ENCODE measurements at regions not wholly inside any gene's neighbourhood (a gene's known extent, or its start where the extent isn't known, plus 50 kb on each side); places are given as distances from the start of the nearest gene placed in this dataset.
"Not testable (repeated sequence)": the region's sequence is repeated elsewhere in the genome, so short reads cannot be mapped to it uniquely, and the experiment has no call there.

GRCh38 chr9:71268871-71269635 lies 147.6 kb upstream of the TRPM3 start:
- DNase-seq: no peak

GRCh38 chr9:71263451-71263850 lies 142.0 kb upstream of the TRPM3 start:
- DNase-seq: no peak

GRCh38 chr9:71260419-71260818 lies 139.0 kb upstream of the TRPM3 start:
- not testable (repeated sequence) for DNase-seq

GRCh38 chr9:71254592-71255277 lies 133.3 kb upstream of the TRPM3 start:
- DNase-seq: no peak

GRCh38 chr9:71253011-71253410 lies 131.6 kb upstream of the TRPM3 start:
- DNase-seq: no peak

GRCh38 chr9:71250581-71250980 lies 129.2 kb upstream of the TRPM3 start:
- no peak for DNase-seq

GRCh38 chr9:71249729-71250317 lies 128.4 kb upstream of the TRPM3 start:
- peak; percentile 8 for DNase-seq

- no peak for DNase-seq
These were observed 124.2 kb upstream of the TRPM3 start for GRCh38 chr9:71245651-71246050.

- no peak for DNase-seq
These were observed 122.5 kb upstream of the TRPM3 start for GRCh38 chr9:71243951-71244350.

GRCh38 chr9:71242081-71242480 lies 120.7 kb upstream of the TRPM3 start:
- DNase-seq: no peak

GRCh38 chr9:71237051-71237450 lies 115.6 kb upstream of the TRPM3 start:
- DNase-seq: no peak

GRCh38 chr9:71233646-71234045 lies 112.2 kb upstream of the TRPM3 start:
- no peak for DNase-seq

- DNase-seq: no peak
These were observed 102.6 kb upstream of the TRPM3 start for GRCh38 chr9:71223953-71224538.

GRCh38 chr9:71218774-71219173 lies 97.4 kb upstream of the TRPM3 start:
- no peak for DNase-seq

GRCh38 chr9:71213633-71214032 lies 92.2 kb upstream of the TRPM3 start:
- DNase-seq: no peak

GRCh38 chr9:71210326-71210725 lies 88.9 kb upstream of the TRPM3 start:
- DNase-seq: no peak

- no peak for DNase-seq
These were observed 88.5 kb upstream of the TRPM3 start for GRCh38 chr9:71209890-71210289.

- DNase-seq: no peak
These were observed 81.5 kb upstream of the TRPM3 start for GRCh38 chr9:71202931-71203330.

GRCh38 chr9:71191708-71192107 lies 70.3 kb upstream of the TRPM3 start:
- no peak for DNase-seq

- DNase-seq: no peak
These were observed 61.8 kb upstream of the TRPM3 start for GRCh38 chr9:71183251-71183650.

- no peak for DNase-seq
These were observed 57.8 kb upstream of the TRPM3 start for GRCh38 chr9:71179183-71179582.

GRCh38 chr9:71177901-71178300 lies 56.5 kb upstream of the TRPM3 start:
- no peak for DNase-seq

- no peak for DNase-seq
These were observed 50.1 kb upstream of the TRPM3 start for GRCh38 chr9:71171517-71171916.
